Left lung (tissue), 4 donors: ENCODE measurements at regions not wholly inside any gene's neighbourhood (a gene's known extent, or its start where the extent isn't known, plus 50 kb on each side); places are given as distances from the start of the nearest gene placed in this dataset.

Source experiments
- ATAC-seq: fragments of 200-7000 bp; cut with Tn5 transposase; one replicate; pipeline ENCODE4 v1.9.1; 2020; ENCODE audit warnings: moderate library complexity
- DNase-seq, 4 donors: peaks; one replicate each; pipeline ENCODE4 v3.0.0-alpha.2; 2013 to 2020
- H3K27ac ChIP-seq, 2 donors: fragments of 200-600 bp; sonication (generic) in 1 of 2; one replicate each; pipeline versions ENCODE4 v1.5.0 to v1.8.0; 2020 to 2021
- H3K27me3 ChIP-seq, 2 donors: fragments of 200-600 bp; sonication (generic) in 1 of 2; one replicate each; pipeline versions ENCODE4 v1.5.0 to v1.8.0; 2020 to 2021
- H3K36me3 ChIP-seq, 2 donors: fragments of 200-600 bp; sonication (generic) in 1 of 2; one replicate each; pipeline versions ENCODE4 v1.5.0 to v1.8.0; 2020 to 2021
- H3K4me1 ChIP-seq, 2 donors: fragments of 200-600 bp; one replicate each; pipeline ENCODE4 v1.8.0; 2021
- H3K4me3 ChIP-seq, 2 donors: fragments of 200-600 bp; sonication (generic) in 1 of 2; one replicate each; pipeline versions ENCODE4 v1.5.0 to v1.8.0; 2020 to 2021; ENCODE audit warnings: mild to moderate bottlenecking in 1 of 2
- H3K9me3 ChIP-seq, 2 donors: fragments of 200-600 bp; sonication (generic) in 1 of 2; one replicate each; pipeline versions ENCODE4 v1.5.0 to v1.8.0; 2020 to 2021
- CTCF ChIP-seq, 2 donors: fragments of 200-600 bp; sonication (generic) in 1 of 2; IDR thresholded peaks; one replicate each; pipeline versions ENCODE4 v1.5.0 to v1.8.0; 2021; ENCODE audit warnings: antibody characterized with exemption in 2 of 2
- intact Hi-C, 2 donors: fragments of 100-400 bp; cut with DNase I; formaldehyde crosslinking; loops; one replicate each; pipeline versions ENCODE4 v1.11.2 to v1.14.2; 2022
- donor health status: DM: no; HTN: yes; CAD: no.
- donor health status: DM: no; HTN: no; CAD: no.

- no peaks in the 10 kb centered on the region for H3K9me3 ChIP-seq
- H3K27ac ChIP-seq = no peak overlapping the region
- ATAC-seq (no peak), DNase-seq (no peak)
- no peak for TF ChIP-seq CTCF (IDR thresholded peaks at IDR 0.05)
- no peaks in the 10 kb centered on the region for H3K27me3 ChIP-seq
- H3K4me1 ChIP-seq = peaks cover 6 to 7% of the 10 kb centered on the region in 2 donors
- no peak overlapping the region for H3K4me3 ChIP-seq
- intact Hi-C loops = no loop called here
- no peaks in the 10 kb centered on the region for H3K36me3 ChIP-seq
These were observed 388.0 kb downstream of the ACTL7B start for GRCh38 chr9:108467653-108468324.

- Histone ChIP-seq H3K4me1 (peaks cover 6 to 7% of the 10 kb centered on the region in 2 donors), H3K27me3 (no peaks in the 10 kb centered on the region), H3K9me3 (no peaks in the 10 kb centered on the region), H3K27ac (no peak overlapping the region), H3K4me3 (no peak overlapping the region), H3K36me3 (no peaks in the 10 kb centered on the region)
- intact Hi-C loops = no loop called here
- ATAC-seq = no peak
- no peak for TF ChIP-seq CTCF (IDR thresholded peaks at IDR 0.05)
- no peak for DNase-seq
These were observed 388.6 kb downstream of the ACTL7B start for GRCh38 chr9:108467161-108467560.

- ATAC-seq (no peak), DNase-seq (no peak)
- Histone ChIP-seq H3K36me3 (no peaks in the 10 kb centered on the region), H3K27me3 (no peaks in the 10 kb centered on the region), H3K4me3 (no peak overlapping the region), H3K9me3 (no peaks in the 10 kb centered on the region), H3K4me1 (peaks cover 6 to 7% of the 10 kb centered on the region in 2 donors), H3K27ac (no peak overlapping the region)
- no peak for TF ChIP-seq CTCF (IDR thresholded peaks at IDR 0.05)
- intact Hi-C loops = no loop called here
These were observed 389.5 kb downstream of the ACTL7B start for GRCh38 chr9:108466304-108466703.

- ATAC-seq = no peak
- peaks cover 1 to 6% of the 10 kb centered on the region in 2 donors for H3K4me1 ChIP-seq
- TF ChIP-seq CTCF (IDR thresholded peaks at IDR 0.05) = no peak
- no peak for DNase-seq
- no peak overlapping the region for H3K27ac ChIP-seq
- intact Hi-C loops = no loop called here
- H3K4me3 ChIP-seq = no peak overlapping the region
- no peaks in the 10 kb centered on the region for H3K27me3 ChIP-seq
- H3K9me3 ChIP-seq = no peaks in the 10 kb centered on the region
- H3K36me3 ChIP-seq = no peaks in the 10 kb centered on the region
These were observed 391.7 kb downstream of the ACTL7B start for GRCh38 chr9:108463932-108464606.

- TF ChIP-seq CTCF (IDR thresholded peaks at IDR 0.05) = no peak
- no peak for ATAC-seq
- H3K27ac ChIP-seq = no peak overlapping the region
These were observed 398.9 kb downstream of the ACTL7B start for GRCh38 chr9:108456903-108457302.

More at GRCh38 chr9:108456903-108457302, 398.9 kb downstream of the ACTL7B start:
- H3K36me3 ChIP-seq = no peaks in the 10 kb centered on the region
- no peaks in the 10 kb centered on the region for H3K9me3 ChIP-seq
- no peak overlapping the region for H3K4me3 ChIP-seq
- no peaks in the 10 kb centered on the region for H3K4me1 ChIP-seq
- H3K27me3 ChIP-seq = no peaks in the 10 kb centered on the region
- intact Hi-C loops = no loop called here
- no peak for DNase-seq
